Ovary (tissue), 7 donors: ENCODE measurements at regions not wholly inside any gene's neighbourhood (a gene's known extent, or its start where the extent isn't known, plus 50 kb on each side); places are given as distances from the start of the nearest gene placed in this dataset.

Source experiments
- DNase-seq, 5 donors: peaks; one replicate each; pipeline ENCODE4 v3.0.0-alpha.2; 2019 to 2020
- H3K27ac ChIP-seq, 2 donors: fragments of 200-600 bp; one replicate each; pipeline versions ENCODE4 v1.5.1 to v1.8.0; 2019 to 2022
- H3K27me3 ChIP-seq: fragments of 200-600 bp; one replicate; pipeline ENCODE4 v1.8.0; 2022
- H3K36me3 ChIP-seq: fragments of 200-600 bp; sonication (generic); one replicate; pipeline ENCODE4 v1.5.1; 2019
- H3K4me1 ChIP-seq: one replicate; pipeline ENCODE4 v1.8.1; 2013; ENCODE audit warnings: mild to moderate bottlenecking, moderate library complexity; ENCODE audit not compliant: insufficient read depth
- H3K4me3 ChIP-seq: fragments of 200-600 bp; sonication (generic); one replicate; pipeline ENCODE4 v1.5.1; 2017
- H3K9me3 ChIP-seq, 2 donors: fragments of 200-600 bp in 1 of 2; sonication (generic) in 1 of 2; one replicate each; pipeline versions ENCODE4 v1.5.1 to v1.8.1; 2013 to 2019; ENCODE audit warnings: mild to moderate bottlenecking in 1 of 2, moderate library complexity in 1 of 2
- CTCF ChIP-seq, 3 donors: fragments of 450-650 bp in 2 of 3; fragments of 200-600 bp in 1 of 3; IDR thresholded peaks; one replicate each; pipeline versions ENCODE4 v1.5.1 to v1.8.0; 2016 to 2022; ENCODE audit warnings: antibody characterized with exemption in 3 of 3, mild to moderate bottlenecking in 1 of 3
- EP300 ChIP-seq: sonication (generic); formaldehyde crosslinking; IDR thresholded peaks from one replicate; pipeline ENCODE4 v1.6.1; 2017; ENCODE audit warnings: antibody characterized with exemption
- POLR2A ChIP-seq: fragments of 450-650 bp; IDR thresholded peaks from one replicate; pipeline ENCODE4 v1.6.1; 2017; ENCODE audit warnings: antibody characterized with exemption, mild to moderate bottlenecking, moderate library complexity
- WGBS, 3 donors: extraction: QIAGEN DNeasy Blood & Tissue Kit in 1 of 3; methylation state at CpG; one replicate each; pipeline versions ENCODE4 v1.1.5 to v1.1.7; 2013 to 2017; 5-methylcytosine and 5-hydroxymethylcytosine counted together
- intact Hi-C, 4 donors: fragments of 100-400 bp; cut with DNase I; formaldehyde crosslinking; loops; one replicate each; pipeline versions ENCODE4 v1.11.0 to v1.15.1; 2022 to 2023
- donor health status: DM: no; HTN: no; CAD: no; lungs with moderate emphysema.
- donor health status: DM: no; HTN: no; CAD: no.
- donor health status: Bipolar disorder and iron deficiency.
- donor health status: DM: no; HTN: no; CAD: no.
- donor health status: DM: yes; HTN: yes; CAD: no.

DNA sequence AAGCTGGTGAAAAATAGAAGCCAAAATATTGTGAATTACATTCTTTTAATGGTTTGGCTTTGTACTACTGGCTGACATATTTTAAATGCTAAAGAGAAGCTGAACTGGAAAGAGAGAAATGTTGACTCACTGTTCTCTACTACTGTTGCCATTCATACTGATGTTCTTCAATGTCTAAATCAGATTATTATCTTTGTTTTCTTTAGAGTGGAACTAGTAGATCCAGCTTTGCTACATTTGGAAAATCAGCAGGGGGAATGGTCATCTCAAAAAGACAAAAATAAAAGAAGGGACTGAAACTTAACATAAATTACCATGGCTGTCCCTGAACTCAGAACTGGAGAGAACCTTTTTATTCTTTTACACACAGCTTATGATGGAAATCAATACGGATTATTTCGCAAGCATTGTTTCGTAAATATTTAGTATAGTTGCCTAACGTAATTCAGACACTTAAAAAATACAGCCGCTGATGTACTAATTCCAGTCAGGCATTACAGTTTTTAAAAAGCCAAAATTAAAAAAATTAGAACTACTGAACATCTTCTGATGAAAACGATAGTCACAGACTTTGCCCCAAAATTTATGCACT, 76.3 kb upstream of the OTX2 start:
- H3K4me1 ChIP-seq = no peaks in the 10 kb centered on the region
- no peak overlapping the region for H3K4me3 ChIP-seq
- H3K27me3 ChIP-seq = no peaks in the 10 kb centered on the region
- no peaks in the 10 kb centered on the region for H3K9me3 ChIP-seq
- 77 to 81% (median 77%) methylated on average over 6 of the region's 6 CpGs for WGBS, 3 donors
- no peaks in the 10 kb centered on the region for H3K36me3 ChIP-seq
- TF ChIP-seq EP300 (no peak), POLR2A (no peak), CTCF (IDR thresholded peaks at IDR 0.05) (no peak)
- no peak for DNase-seq
- intact Hi-C loops = no loop called here
- H3K27ac ChIP-seq = no peak overlapping the region

DNA sequence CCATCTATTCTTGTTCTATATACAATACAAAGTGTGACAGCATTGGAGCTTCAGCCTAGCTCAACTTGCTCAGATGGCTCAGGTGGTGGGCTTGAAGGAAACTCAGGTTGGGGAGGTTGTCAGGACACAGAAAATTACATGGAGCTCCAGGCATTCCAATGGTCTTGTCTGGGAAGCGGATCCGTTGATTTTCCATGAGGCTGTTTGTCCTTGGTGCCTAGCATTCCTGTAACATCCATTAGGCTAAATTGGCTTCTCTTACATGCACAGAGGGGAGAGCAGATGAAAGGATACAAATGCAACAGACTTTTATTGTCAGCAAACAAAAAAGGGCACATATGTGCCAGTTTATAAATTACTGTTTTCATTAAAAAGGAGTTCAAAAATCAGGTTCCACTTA, 75.5 kb upstream of the OTX2 start:
- Histone ChIP-seq H3K4me1 (no peaks in the 10 kb centered on the region), H3K9me3 (no peaks in the 10 kb centered on the region), H3K27me3 (no peaks in the 10 kb centered on the region), H3K36me3 (no peaks in the 10 kb centered on the region), H3K27ac (no peak overlapping the region), H3K4me3 (no peak overlapping the region)
- 44 to 56% (median 48%) methylated on average over 2 of the region's 2 CpGs for WGBS, 3 donors
- DNase-seq = no peak
- TF ChIP-seq EP300 (no peak), CTCF (IDR thresholded peaks at IDR 0.05) (no peak), POLR2A (no peak)
- intact Hi-C loops = no loop called here

GRCh38 chr14:56884617-56885016, 74.3 kb upstream of the OTX2 start:
- intact Hi-C loops = no loop called here
- TF ChIP-seq EP300 (no peak), POLR2A (no peak), CTCF (IDR thresholded peaks at IDR 0.05) (no peak)
- H3K36me3 ChIP-seq = no peaks in the 10 kb centered on the region
- DNase-seq = no peak
- H3K9me3 ChIP-seq = no peaks in the 10 kb centered on the region
- no peak overlapping the region for H3K27ac ChIP-seq
- H3K4me3 ChIP-seq = no peak overlapping the region
- 45 to 53% (median 48%) methylated on average over 6 of the region's 6 CpGs for WGBS, 3 donors
- H3K27me3 ChIP-seq = no peaks in the 10 kb centered on the region
- no peaks in the 10 kb centered on the region for H3K4me1 ChIP-seq

GRCh38 chr14:56881181-56881580, 70.9 kb upstream of the OTX2 start:
- no peaks in the 10 kb centered on the region for H3K36me3 ChIP-seq
- intact Hi-C loops = no loop called here
- H3K4me3 ChIP-seq = no peak overlapping the region
- TF ChIP-seq POLR2A = no peak
- no peak for TF ChIP-seq EP300
- TF ChIP-seq CTCF (IDR thresholded peaks at IDR 0.05) = no peak
- no peak overlapping the region for H3K27ac ChIP-seq
- no peaks in the 10 kb centered on the region for H3K9me3 ChIP-seq
- no peak for DNase-seq
- no peaks in the 10 kb centered on the region for H3K4me1 ChIP-seq
- whole genome bisulfite sequencing, 3 donors = 59 to 76% (median 60%) methylated on average over 3 of the region's 3 CpGs
- no peaks in the 10 kb centered on the region for H3K27me3 ChIP-seq
